NK-92 (cell line): ENCODE measurements at regions not wholly inside any gene's neighbourhood (a gene's known extent, or its start where the extent isn't known, plus 50 kb on each side); places are given as distances from the start of the nearest gene placed in this dataset.

Experiments used
- DNase-seq: peaks from one replicate; lab custom pipeline; 2025; ENCODE audit not compliant: unreplicated experiment; lab: John Stamatoyannopoulos, UW

GRCh38 chr11:79582434-79582833, 141.6 kb upstream of the TENM4 start:
- DNase-seq = no peak

DNA sequence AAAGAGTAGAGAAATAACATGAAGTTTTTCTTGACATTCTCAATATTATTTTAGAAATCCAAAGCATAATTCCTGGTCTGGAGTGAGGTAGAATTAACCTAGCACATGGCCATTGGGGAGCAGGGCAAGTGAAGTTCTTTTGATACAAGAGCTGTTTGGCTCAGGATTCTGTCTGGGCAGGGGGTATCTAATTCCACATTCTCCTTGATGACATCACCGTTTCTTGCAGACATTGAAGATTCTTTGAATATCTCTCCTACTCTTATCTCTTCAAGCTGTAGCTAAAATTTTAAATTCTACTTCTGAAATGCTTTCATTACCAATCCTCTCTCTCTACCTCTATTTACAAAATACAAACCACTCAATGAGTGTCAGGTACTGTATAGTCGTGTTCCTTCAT, 138.2 kb upstream of the TENM4 start:
- no peak for DNase-seq

DNA sequence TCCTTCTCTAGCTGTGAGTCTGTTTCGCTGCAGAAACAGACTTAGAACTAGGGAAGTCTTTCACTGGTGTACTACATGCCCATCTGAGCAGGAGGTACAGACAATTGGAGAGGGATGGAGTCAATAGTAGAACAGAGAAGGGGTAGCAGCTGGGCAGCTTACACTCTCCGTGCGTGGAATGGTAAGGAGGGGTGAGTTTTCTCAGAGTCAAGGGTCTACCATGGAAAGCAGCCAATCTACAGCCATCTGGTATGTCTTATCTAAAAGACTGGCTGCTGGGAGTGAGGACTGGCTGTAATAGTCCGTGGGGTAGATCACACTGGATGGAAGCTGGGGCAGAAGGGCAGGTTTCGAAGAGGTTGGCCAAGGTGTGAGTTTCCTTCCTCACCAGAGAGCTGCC, 137.3 kb upstream of the TENM4 start:
- no peak for DNase-seq

DNA sequence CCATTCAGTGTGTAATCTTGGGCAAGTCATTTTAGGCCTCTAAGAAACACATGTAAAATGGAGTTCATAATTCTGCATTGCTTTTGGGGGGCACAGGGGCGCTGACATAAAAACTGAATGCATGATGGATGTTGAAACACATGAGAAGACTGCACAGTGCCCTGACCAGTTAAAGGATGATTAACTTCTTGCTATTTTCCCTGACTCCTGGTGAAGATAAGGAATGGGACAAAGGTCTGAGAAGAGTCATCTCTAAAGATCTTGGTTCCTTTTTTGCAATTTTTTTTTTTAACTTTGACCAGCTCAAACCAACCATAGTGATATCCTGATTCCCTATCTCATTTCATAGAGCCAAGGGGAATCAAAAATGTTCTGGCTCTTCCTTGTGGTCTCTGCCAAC, 134.9 kb upstream of the TENM4 start:
- no peak for DNase-seq

DNA sequence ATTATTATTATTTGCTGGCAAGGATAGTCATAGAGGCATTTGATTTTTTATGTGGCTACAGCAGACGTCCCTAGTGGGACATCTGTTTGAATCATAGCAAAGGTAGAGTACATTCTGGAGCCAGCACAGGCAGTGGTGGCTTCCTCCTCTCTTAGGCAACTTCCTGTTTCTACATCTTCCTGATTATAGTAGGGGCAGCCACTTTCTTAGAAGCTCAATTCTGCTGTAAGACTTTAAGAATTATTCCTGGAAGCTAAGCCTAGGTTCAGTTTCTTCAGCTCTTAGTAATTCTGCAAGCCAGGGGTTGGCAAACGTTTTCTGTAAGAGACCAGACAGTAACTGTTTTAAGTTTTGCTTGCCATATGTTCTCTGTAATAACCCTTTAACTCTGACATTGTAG, 129.3 kb upstream of the TENM4 start:
- DNase-seq = no peak

DNA sequence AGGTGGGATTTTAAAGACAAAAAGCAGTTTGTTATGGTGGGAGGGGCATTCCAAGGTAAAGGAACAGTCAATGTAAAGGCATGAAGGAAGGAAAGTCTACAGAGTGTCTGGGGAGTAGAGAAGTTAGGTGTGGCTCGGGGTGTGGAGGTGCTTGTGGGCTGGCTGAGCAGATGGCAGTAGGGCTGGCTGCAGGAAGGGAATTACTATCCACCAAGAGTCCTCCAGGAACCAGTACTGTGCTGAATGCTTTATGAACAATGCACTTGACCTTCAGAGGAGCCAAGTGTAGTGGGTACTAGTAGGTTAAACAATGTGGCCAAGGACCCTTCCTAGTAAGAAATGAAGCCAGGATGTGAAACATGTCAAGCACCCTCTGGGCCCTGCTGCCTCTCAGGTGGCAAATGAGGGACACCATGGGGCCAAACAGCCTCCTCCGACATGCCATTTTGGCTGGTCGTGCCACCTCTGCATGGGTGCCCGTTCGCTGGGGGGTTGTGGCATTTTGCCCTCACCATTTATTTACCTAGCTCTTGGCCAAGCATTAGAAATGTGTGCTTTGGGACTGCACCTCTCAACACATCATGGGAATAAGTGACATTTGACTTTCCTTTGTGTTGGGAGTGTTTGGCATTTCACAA, 123.6 kb upstream of the TENM4 start:
- DNase-seq = no peak

DNA sequence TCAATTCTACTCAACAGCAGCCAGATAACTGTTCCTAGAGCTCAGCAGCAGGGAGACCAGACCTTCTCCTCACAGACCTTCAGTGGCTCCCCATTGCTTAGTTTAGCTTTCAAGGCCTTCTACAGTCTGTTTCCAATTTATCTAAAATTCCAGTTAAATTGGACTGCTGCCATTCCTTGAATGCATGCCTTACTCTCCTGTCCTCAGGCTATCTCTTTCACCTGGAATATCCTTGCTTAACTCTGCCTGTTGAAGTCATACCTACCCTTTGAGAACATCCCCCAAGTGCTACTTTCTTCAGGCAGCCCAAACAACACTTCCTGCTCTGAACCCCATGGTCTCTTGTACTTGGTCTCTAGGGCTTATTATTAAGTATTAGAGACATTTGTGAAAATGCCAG, 120.7 kb upstream of the TENM4 start:
- DNase-seq = no peak

DNA sequence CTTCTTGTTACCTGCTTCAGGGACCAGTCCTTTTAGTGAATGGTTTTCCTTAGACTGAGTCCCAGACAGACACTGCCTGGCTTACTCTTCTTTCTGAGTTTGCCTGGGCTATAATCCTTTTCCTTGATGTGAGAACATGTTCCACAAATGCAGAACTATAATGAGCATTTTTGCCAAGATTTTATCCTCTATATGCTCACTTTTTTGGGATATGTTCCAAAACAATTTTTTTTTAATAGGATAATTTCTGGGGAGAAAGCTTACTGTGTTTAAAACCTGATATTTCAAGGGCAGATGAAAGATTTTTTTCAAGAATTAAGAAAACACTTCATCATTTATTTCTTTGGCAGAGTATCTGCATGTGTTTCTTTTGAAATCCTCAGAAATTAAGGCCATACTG, 110.0 kb upstream of the TENM4 start:
- no peak for DNase-seq

- DNase-seq = no peak
Measured at GRCh38 chr11:79547256-79547655, 106.4 kb upstream of the TENM4 start.

DNA sequence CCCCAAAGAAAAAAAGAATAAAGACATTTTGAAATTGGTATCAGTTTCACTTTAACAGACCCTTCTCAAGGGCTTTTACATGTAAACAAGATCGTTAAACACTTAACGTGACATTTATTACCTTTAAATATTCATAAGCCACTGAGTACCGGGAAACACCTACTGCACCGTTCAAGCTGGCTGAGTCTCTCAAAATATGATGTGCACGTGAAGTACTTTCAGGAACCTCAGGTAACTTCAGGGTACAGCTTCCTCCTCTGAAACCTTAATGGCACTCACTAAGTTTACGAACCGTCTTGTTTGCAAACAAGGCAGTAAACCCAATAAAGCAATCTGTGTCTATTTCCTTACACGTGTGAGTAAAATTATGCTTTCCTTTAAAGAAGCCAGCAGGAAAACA, 105.5 kb upstream of the TENM4 start:
- DNase-seq = no peak

GRCh38 chr11:79544361-79544760, 103.5 kb upstream of the TENM4 start:
- DNase-seq = no peak

GRCh38 chr11:79543101-79543500, 102.3 kb upstream of the TENM4 start:
- DNase-seq = no peak

DNA sequence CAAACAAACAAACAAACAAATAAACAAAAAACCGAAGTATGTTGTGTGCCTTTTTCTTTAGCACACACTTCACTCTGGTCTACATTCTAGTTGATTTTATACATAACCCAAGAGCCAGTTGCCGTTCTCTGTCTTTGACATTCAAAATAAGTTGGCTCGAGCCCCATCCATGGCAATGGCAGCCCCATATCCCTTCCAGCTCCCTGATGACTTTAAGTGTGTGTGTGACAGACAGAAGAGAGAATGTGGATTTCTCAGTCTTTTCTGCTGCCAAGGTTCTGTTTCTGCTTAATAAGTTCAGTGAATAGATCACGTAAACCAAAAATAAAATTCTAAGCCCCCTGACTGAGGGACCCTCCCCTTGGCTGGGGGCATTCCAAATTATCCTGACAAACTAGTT, 100.6 kb upstream of the TENM4 start:
- no peak for DNase-seq

GRCh38 chr11:79538775-79539174, 97.9 kb upstream of the TENM4 start:
- no peak for DNase-seq

- no peak for DNase-seq
Measured at GRCh38 chr11:79536155-79536917, 95.5 kb upstream of the TENM4 start.

DNA sequence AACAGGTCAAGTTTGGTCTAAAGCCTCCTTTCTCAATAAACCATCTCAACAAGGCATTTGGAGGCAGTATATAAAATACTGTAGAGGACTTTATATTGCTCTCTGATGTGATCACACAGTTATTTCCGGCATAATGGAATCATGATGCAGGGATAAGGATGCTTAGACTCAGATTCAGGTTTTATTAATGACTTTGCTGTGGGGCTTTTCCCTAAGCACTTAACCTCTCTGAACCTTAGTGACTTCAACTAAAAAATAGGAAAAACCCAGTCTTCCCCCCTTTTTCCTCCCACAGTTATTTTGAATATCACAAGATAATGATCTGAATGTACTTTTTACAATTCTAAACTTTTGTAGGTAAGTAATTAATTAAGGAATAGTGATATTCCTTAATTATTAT, 94.8 kb upstream of the TENM4 start:
- DNase-seq = no peak

GRCh38 chr11:79525257-79525656, 84.4 kb upstream of the TENM4 start:
- DNase-seq = no peak

- DNase-seq = no peak
Measured at GRCh38 chr11:79522626-79523025, 81.8 kb upstream of the TENM4 start.

- no peak for DNase-seq
Measured at GRCh38 chr11:79520086-79520485, 79.3 kb upstream of the TENM4 start.

GRCh38 chr11:79515781-79516180, 75.0 kb upstream of the TENM4 start:
- no peak for DNase-seq

DNA sequence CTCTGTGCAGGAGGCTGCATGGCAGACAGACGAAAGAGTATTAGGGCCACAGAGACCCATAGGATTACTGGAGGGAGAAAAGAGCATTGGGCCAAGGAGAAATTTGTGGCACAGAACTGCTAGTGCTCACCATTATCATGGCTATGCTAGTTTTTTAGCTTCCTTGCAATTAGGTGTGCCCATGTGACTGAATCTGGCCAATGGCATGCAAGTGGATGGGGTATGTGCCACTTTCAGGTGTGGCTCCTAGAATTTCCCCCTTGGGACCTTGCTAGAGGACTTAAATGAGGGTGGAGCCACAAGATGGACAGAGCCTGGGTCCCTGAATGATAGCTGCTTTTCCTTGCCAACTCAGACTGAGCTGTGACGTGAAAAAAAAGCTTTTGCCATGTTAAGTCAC, 73.9 kb upstream of the TENM4 start:
- no peak for DNase-seq

GRCh38 chr11:79514290-79514689, 73.5 kb upstream of the TENM4 start:
- no peak for DNase-seq
